ENCODE measurements at regions not wholly inside any gene's neighbourhood (a gene's known extent, or its start where the extent isn't known, plus 50 kb on each side); places are given as distances from the start of the nearest gene placed in this dataset.

DNA sequence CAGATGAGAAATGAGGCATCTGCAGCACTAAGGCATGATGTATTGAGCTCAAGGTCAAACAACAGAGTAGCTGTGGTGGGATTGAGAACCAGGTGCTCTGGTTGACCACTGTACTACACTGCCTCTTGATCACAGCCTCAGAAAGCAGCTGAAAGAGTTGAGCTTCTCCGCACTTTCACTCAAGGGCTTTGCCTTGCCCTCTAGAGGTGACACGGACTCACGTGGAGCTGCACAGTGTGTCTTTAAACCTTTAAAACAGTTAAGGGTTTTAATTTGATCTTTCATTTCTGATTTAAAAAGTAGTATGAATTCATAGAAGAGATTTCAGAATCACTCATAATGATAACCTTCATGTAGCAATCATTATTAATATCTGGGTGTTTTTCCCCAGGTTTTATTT is 132.5 kb downstream of the RWDD3 start:
- no peak for TF ChIP-seq POLR2A (IDR thresholded peaks at IDR 0.05; ENCODE audit: low read depth, low read length)
- TF ChIP-seq POLR2AphosphoS5 (IDR thresholded peaks at IDR 0.05; ENCODE audit: low read depth, low read length), result no peak
- TF ChIP-seq TAF1 (IDR thresholded peaks at IDR 0.05; ENCODE audit: borderline replicate concordance, low read depth, low read length), result no peak

Measured in GM12892 (cell line).